Upper lobe of left lung (tissue), 6 donors: ENCODE measurements at regions not wholly inside any gene's neighbourhood (a gene's known extent, or its start where the extent isn't known, plus 50 kb on each side); places are given as distances from the start of the nearest gene placed in this dataset.

Experiments
- ATAC-seq, 2 donors: fragments of 200-7000 bp; cut with Tn5 transposase; one replicate each; pipeline ENCODE4 v1.9.1; 2022; ENCODE audit warnings: mild to moderate bottlenecking in 2 of 2, moderate library complexity in 2 of 2; ENCODE audit not compliant: low FRiP score in 2 of 2
- DNase-seq, 2 donors: peaks; one replicate each; pipeline ENCODE4 v3.0.0-alpha.2; 2019 to 2020
- H3K27ac ChIP-seq, 4 donors: fragments of 200-600 bp; sonication (generic); one replicate each; pipeline ENCODE4 v1.5.1; 2016 to 2019
- H3K27me3 ChIP-seq, 4 donors: fragments of 200-600 bp; sonication (generic); one replicate each; pipeline ENCODE4 v1.5.1; 2017 to 2019
- H3K36me3 ChIP-seq, 4 donors: fragments of 200-600 bp; sonication (generic); one replicate each; pipeline ENCODE4 v1.5.1; 2016 to 2019
- H3K4me1 ChIP-seq, 4 donors: fragments of 200-600 bp; sonication (generic); one replicate each; pipeline ENCODE4 v1.5.1; 2018 to 2019
- H3K4me3 ChIP-seq, 4 donors: fragments of 200-600 bp; sonication (generic); one replicate each; pipeline ENCODE4 v1.5.1; 2017 to 2019; ENCODE audit warnings: mild to moderate bottlenecking in 2 of 4, moderate library complexity in 1 of 4
- H3K9me3 ChIP-seq, 4 donors: fragments of 200-600 bp; sonication (generic); one replicate each; pipeline ENCODE4 v1.5.1; 2018 to 2019
- EP300 ChIP-seq, 4 donors: sonication (generic); formaldehyde crosslinking; IDR thresholded peaks; one replicate each; pipeline ENCODE4 v1.5.1; 2017; ENCODE audit warnings: antibody characterized with exemption in 4 of 4, control low read depth in 2 of 4
- POLR2A ChIP-seq, 4 donors: fragments of 450-650 bp; IDR thresholded peaks; one replicate each; pipeline ENCODE4 v1.5.1; 2016 to 2017; ENCODE audit warnings: antibody characterized with exemption in 4 of 4, mild to moderate bottlenecking in 2 of 4
- POLR2AphosphoS5 ChIP-seq, 2 donors: sonication (generic); formaldehyde crosslinking; IDR thresholded peaks; one replicate each; pipeline ENCODE4 v1.5.1; 2017; ENCODE audit warnings: antibody characterized with exemption in 2 of 2
- WGBS, 2 donors: methylation state at CpG; one replicate each; pipeline ENCODE4 v1.1.5; 2017 to 2018; 5-methylcytosine and 5-hydroxymethylcytosine counted together
- TF ChIP-seq, protein P1 (sequence below), 6 experiments: fragments of 450-650 bp in 4 of 6; fragments of 200-600 bp in 2 of 6; sonication (generic) in 2 of 6; IDR thresholded peaks; one replicate each; pipeline ENCODE4 v1.5.1; 2016 to 2019; ENCODE audit warnings: antibody characterized with exemption in 6 of 6
- donor health status: DM: no; HTN: no; CAD: no; lungs with moderate emphysema.
- donor health status: DM: no; HTN: yes; CAD: no; lungs with severe emphysema.

DNA sequence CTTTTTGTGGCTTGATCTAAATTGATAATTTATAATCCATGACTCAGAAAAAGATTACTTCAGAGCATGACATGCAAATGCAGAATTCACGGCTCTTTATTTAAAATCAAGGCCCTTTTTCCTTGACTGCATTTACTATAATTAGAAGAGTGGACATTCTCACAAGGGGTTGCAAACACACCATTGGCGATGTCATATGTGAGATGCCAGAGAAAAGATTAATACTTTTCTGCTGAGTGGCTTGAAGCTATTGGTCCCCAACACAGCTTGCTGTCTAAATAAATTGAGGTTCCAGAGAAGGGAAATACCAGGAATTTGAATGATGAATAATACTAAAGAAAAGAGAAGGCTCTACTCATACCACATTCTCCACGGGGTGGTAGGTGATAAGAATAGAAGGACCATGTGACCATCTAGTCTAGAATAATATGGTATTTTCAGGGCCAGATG, 78.7 kb upstream of the ARID5B start:
- TF ChIP-seq EP300 (IDR thresholded peaks at IDR 0.05), result no peak
- no peak for TF ChIP-seq POLR2AphosphoS5 (IDR thresholded peaks at IDR 0.05)
- no peak for TF ChIP-seq POLR2A (IDR thresholded peaks at IDR 0.05)
- TF ChIP-seq, protein P1, sequence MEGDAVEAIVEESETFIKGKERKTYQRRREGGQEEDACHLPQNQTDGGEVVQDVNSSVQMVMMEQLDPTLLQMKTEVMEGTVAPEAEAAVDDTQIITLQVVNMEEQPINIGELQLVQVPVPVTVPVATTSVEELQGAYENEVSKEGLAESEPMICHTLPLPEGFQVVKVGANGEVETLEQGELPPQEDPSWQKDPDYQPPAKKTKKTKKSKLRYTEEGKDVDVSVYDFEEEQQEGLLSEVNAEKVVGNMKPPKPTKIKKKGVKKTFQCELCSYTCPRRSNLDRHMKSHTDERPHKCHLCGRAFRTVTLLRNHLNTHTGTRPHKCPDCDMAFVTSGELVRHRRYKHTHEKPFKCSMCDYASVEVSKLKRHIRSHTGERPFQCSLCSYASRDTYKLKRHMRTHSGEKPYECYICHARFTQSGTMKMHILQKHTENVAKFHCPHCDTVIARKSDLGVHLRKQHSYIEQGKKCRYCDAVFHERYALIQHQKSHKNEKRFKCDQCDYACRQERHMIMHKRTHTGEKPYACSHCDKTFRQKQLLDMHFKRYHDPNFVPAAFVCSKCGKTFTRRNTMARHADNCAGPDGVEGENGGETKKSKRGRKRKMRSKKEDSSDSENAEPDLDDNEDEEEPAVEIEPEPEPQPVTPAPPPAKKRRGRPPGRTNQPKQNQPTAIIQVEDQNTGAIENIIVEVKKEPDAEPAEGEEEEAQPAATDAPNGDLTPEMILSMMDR (IDR thresholded peaks at IDR 0.05), result no peak
- no peaks in the 10 kb centered on the region for H3K27me3 ChIP-seq

DNA sequence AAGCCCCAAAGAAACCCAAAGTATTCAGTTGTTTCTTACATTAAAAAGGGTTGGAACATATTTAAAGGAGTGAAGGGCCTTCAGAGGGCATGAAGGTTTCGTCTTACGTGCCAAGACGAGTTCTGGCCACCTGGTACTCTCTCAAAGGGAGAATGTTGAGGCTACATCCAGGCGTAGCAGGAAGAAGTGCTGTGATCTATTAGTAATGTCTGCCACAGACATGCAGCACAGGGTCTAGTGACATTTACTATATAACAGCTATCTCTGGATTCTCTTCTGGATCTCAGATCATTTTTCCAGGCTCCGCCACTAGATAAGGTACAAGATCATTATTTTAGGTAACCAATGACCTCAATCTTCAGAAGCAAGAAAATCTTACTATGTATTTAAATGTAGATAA, 76.5 kb upstream of the ARID5B start:
- DNase-seq (no peak), ATAC-seq (no peak)
- Histone ChIP-seq H3K9me3 (no peaks in the 10 kb centered on the region), H3K4me1 (peaks cover 2 to 8% (median 4%) of the 10 kb centered on the region in 4 donors), H3K36me3 (no peaks in the 10 kb centered on the region), H3K4me3 (no peak overlapping the region), H3K27ac (peak overlapping the region in 1 of 4 donors; percentile 6), H3K27me3 (no peaks in the 10 kb centered on the region)
- TF ChIP-seq POLR2AphosphoS5 (IDR thresholded peaks at IDR 0.05) (no peak), POLR2A (IDR thresholded peaks at IDR 0.05) (no peak), EP300 (IDR thresholded peaks at IDR 0.05) (no peak)
- TF ChIP-seq, protein P1 (IDR thresholded peaks at IDR 0.05), result no peak
- WGBS, 2 donors, result 78 to 79% methylated on average over 5 of the region's 5 CpGs

More for the DNA sequence above, 78.7 kb upstream of the ARID5B start:
- no peak for DNase-seq
- 47 to 55% methylated on average over 3 of the region's 3 CpGs for WGBS, 2 donors
- no peak for ATAC-seq
- Histone ChIP-seq H3K9me3 (no peaks in the 10 kb centered on the region), H3K4me1 (peaks cover 0 to 8% (median 2%) of the 10 kb centered on the region in 4 donors), H3K36me3 (no peaks in the 10 kb centered on the region), H3K27ac (no peak overlapping the region), H3K4me3 (no peak overlapping the region)

DNA sequence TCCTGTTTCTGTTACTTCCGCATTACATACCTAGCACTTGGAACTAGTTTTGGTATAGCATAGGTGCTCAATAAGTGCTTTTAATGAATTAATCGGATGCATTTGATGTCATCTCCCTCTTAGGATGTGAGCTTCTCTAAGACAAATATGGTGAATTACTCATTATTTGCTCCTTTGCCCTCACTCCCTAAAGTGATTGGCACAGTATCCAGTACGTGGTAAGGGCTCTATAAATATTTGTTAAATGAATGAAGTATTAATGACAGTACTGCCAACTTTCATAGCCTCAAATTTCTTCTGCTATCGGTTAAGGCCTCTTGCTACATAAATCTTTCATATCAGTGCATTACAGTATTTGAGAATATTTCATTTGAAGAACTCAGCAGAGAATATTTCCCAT, 75.9 kb upstream of the ARID5B start:
- ATAC-seq, result peak in 1 of 2 donors; percentile 40

DNA sequence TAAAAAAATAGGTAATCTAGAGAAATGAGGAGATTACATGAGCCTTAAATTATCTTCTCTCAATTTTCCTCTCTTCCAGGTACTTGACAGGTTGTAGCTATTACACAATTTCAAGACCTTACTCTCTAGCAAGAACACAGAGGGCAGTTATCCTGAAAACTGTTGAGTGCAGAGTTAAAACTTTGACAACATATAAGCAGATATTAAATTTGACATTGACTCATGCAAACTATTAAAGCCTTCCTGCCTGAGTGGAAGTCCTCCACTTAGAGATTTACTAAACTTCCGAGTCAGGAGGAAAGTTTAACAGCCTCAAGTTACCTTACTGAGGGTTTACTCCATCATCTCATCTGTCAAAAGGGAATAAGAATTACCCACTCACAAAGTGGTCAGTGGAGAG, 73.5 kb upstream of the ARID5B start:
- WGBS, 2 donors, result 64 to 75% methylated on average over 1 of the region's 1 CpG
- Histone ChIP-seq H3K27ac (no peak overlapping the region), H3K36me3 (no peaks in the 10 kb centered on the region), H3K4me3 (no peak overlapping the region), H3K4me1 (peaks cover 4 to 12% (median 8%) of the 10 kb centered on the region in 4 donors), H3K9me3 (no peaks in the 10 kb centered on the region), H3K27me3 (no peaks in the 10 kb centered on the region)
- TF ChIP-seq EP300 (IDR thresholded peaks at IDR 0.05) (no peak), POLR2AphosphoS5 (IDR thresholded peaks at IDR 0.05) (no peak), POLR2A (IDR thresholded peaks at IDR 0.05) (no peak)
- TF ChIP-seq, protein P1 (IDR thresholded peaks at IDR 0.05), result no peak
- ATAC-seq (no peak), DNase-seq (no peak)

More for the DNA sequence above, 75.9 kb upstream of the ARID5B start:
- WGBS, 2 donors, result 64 to 65% methylated on average over 4 of the region's 4 CpGs
- no peaks in the 10 kb centered on the region for H3K27me3 ChIP-seq
- no peaks in the 10 kb centered on the region for H3K36me3 ChIP-seq
- no peak for DNase-seq
- H3K9me3 ChIP-seq, result no peaks in the 10 kb centered on the region
- no peak overlapping the region for H3K27ac ChIP-seq
- no peak overlapping the region for H3K4me3 ChIP-seq
- no peak for TF ChIP-seq POLR2AphosphoS5 (IDR thresholded peaks at IDR 0.05)
- peaks cover 4 to 12% (median 8%) of the 10 kb centered on the region in 4 donors for H3K4me1 ChIP-seq

DNA sequence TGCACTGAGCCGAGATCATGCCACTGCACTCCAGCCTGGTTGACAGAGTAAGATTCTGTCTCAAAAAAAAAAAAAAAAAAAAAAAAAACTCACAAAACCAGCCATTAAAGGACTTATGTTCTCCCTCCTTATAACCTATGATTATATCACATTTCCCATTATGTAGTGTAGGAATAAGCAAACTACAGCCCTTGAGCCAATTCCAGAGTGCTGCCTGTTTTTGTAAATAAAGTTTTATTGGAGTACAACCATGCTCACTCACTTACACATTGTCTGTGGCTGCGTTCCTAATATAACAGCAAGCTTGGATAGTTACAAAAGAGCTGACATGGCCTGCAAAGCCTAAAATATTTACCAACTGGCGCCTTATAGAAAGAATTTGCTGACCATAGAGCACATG, 72.7 kb upstream of the ARID5B start:
- Histone ChIP-seq H3K27ac (no peak overlapping the region), H3K4me1 (peaks cover 4 to 12% (median 8%) of the 10 kb centered on the region in 4 donors), H3K9me3 (no peaks in the 10 kb centered on the region), H3K4me3 (no peak overlapping the region), H3K27me3 (no peaks in the 10 kb centered on the region), H3K36me3 (no peaks in the 10 kb centered on the region)
- ATAC-seq (no peak), DNase-seq (no peak)
- TF ChIP-seq POLR2A (IDR thresholded peaks at IDR 0.05) (no peak), POLR2AphosphoS5 (IDR thresholded peaks at IDR 0.05) (no peak), EP300 (IDR thresholded peaks at IDR 0.05) (no peak)
- TF ChIP-seq, protein P1 (IDR thresholded peaks at IDR 0.05), result no peak
- 72 to 97% methylated on average over 3 of the region's 3 CpGs for WGBS, 2 donors
